Nephron (organoid): ENCODE measurements at regions not wholly inside any gene's neighbourhood (a gene's known extent, or its start where the extent isn't known, plus 50 kb on each side); places are given as distances from the start of the nearest gene placed in this dataset.

ENCODE experiments used
- H3K27ac Mint-ChIP-seq, 3 experiments: 2 replicates each; pipeline ENCODE4 v1.8.0; 2020; ENCODE audit warnings: mixed read lengths in 3 of 3, mild to moderate bottlenecking in 2 of 3, moderate library complexity in 1 of 3
- H3K27me3 Mint-ChIP-seq: 2 replicates; pipeline ENCODE4 v1.8.0; 2021; ENCODE audit warnings: low read depth, mild to moderate bottlenecking, moderate library complexity, mixed read lengths
- H3K36me3 Mint-ChIP-seq: 2 replicates; pipeline ENCODE4 v1.8.0; 2020; ENCODE audit warnings: low read depth, mixed read lengths
- H3K4me1 Mint-ChIP-seq: 2 replicates; pipeline ENCODE4 v1.8.0; 2020; ENCODE audit warnings: mixed read lengths
- H3K4me3 Mint-ChIP-seq, 3 experiments: 2 replicates each; pipeline ENCODE4 v1.8.0; 2020; ENCODE audit warnings: mild to moderate bottlenecking in 3 of 3, mixed read lengths in 3 of 3, moderate library complexity in 2 of 3
- H3K9me3 Mint-ChIP-seq: 2 replicates; pipeline ENCODE4 v1.8.0; 2020; ENCODE audit warnings: mixed read lengths
- TF ChIP-seq, protein P1 (sequence below), 3 experiments: fragments of 200-600 bp; sonication (generic); IDR thresholded peaks; one replicate each; pipeline ENCODE4 v1.5.0; 2021; ENCODE audit warnings: antibody characterized with exemption in 3 of 3; ENCODE audit not compliant: unreplicated experiment in 3 of 3

DNA sequence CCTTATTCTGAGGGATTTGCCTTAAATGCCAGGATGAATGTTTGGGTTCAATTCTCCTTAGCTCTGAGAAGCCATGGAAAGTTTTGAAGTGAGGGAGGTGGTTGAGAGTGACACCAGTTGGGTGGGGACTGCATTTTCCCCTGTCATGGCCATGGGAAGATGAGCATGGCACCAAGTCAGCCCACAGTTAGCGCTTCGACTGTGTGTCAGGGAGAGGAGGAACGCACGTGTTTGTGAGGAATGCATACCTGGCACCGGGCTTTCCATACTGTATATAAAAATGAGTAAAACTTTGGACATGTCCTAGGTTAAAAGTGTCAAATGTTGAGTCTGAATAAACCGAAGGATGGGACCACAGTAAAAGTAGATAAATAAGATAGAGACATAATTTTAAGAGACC, 187.5 kb upstream of the KL start:
- H3K36me3 Mint-ChIP-seq = no peaks in the 10 kb centered on the region
- TF ChIP-seq, protein P1, sequence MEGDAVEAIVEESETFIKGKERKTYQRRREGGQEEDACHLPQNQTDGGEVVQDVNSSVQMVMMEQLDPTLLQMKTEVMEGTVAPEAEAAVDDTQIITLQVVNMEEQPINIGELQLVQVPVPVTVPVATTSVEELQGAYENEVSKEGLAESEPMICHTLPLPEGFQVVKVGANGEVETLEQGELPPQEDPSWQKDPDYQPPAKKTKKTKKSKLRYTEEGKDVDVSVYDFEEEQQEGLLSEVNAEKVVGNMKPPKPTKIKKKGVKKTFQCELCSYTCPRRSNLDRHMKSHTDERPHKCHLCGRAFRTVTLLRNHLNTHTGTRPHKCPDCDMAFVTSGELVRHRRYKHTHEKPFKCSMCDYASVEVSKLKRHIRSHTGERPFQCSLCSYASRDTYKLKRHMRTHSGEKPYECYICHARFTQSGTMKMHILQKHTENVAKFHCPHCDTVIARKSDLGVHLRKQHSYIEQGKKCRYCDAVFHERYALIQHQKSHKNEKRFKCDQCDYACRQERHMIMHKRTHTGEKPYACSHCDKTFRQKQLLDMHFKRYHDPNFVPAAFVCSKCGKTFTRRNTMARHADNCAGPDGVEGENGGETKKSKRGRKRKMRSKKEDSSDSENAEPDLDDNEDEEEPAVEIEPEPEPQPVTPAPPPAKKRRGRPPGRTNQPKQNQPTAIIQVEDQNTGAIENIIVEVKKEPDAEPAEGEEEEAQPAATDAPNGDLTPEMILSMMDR (IDR thresholded peaks at IDR 0.05; ENCODE audit: unreplicated experiment in 3 of 3) = no peak
- H3K27me3 Mint-ChIP-seq = no peaks in the 10 kb centered on the region
- no peak overlapping the region for H3K4me3 Mint-ChIP-seq
- H3K27ac Mint-ChIP-seq = peak overlapping the region in 2 of 3 experiments; percentile 68 to 78
- H3K9me3 Mint-ChIP-seq = peaks cover 6% of the 10 kb centered on the region
- H3K4me1 Mint-ChIP-seq = peaks cover 18% of the 10 kb centered on the region

GRCh38 chr13:32829269-32829668, 187.0 kb upstream of the KL start:
- no peaks in the 10 kb centered on the region for H3K27me3 Mint-ChIP-seq
- H3K4me1 Mint-ChIP-seq = peaks cover 18% of the 10 kb centered on the region
- H3K27ac Mint-ChIP-seq = peak overlapping the region; percentile 7 to 78 (median 68)
- TF ChIP-seq, protein P1 (IDR thresholded peaks at IDR 0.05; ENCODE audit: unreplicated experiment in 3 of 3) = no peak
- no peaks in the 10 kb centered on the region for H3K36me3 Mint-ChIP-seq
- H3K9me3 Mint-ChIP-seq = peaks cover 10% of the 10 kb centered on the region
- H3K4me3 Mint-ChIP-seq = no peak overlapping the region

DNA sequence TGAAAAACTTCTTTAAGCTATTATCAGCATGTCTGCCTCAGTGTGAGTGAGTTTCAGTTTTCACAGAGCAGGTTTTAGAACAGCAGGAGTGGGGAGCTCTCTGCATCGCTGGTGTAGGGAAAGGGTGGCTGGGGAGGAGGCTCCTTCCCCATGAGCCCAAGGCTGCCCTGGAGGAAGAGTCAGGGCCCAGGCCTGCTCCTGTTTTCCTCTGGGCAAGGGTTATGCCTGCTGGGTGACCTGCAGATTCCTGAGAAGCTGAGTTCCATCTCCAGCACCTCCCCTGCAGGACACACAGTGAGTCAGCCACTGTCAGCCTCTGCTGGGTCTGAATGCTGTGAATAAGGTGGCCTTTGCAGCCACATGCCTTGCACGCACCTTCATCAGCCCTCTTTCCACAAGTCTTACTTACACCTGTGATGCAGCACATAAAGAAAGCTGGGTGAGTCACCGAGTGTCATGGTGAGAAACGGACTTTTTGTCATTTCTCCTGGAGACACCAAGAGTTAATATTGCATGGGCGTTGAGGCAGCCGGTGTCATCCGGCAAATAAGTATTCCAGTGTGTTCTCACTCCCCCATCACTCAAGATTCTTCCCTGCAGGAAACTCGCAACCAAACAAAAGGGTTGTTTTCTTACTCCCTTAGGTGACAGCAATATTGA, 186.4 kb upstream of the KL start:
- H3K27ac Mint-ChIP-seq = peak overlapping the region; percentile 7 to 78 (median 68)
- peaks cover 10% of the 10 kb centered on the region for H3K9me3 Mint-ChIP-seq
- H3K4me1 Mint-ChIP-seq = peaks cover 18% of the 10 kb centered on the region
- H3K36me3 Mint-ChIP-seq = no peaks in the 10 kb centered on the region
- no peaks in the 10 kb centered on the region for H3K27me3 Mint-ChIP-seq
- H3K4me3 Mint-ChIP-seq = no peak overlapping the region
- TF ChIP-seq, protein P1 (IDR thresholded peaks at IDR 0.05; ENCODE audit: unreplicated experiment in 3 of 3) = no peak

DNA sequence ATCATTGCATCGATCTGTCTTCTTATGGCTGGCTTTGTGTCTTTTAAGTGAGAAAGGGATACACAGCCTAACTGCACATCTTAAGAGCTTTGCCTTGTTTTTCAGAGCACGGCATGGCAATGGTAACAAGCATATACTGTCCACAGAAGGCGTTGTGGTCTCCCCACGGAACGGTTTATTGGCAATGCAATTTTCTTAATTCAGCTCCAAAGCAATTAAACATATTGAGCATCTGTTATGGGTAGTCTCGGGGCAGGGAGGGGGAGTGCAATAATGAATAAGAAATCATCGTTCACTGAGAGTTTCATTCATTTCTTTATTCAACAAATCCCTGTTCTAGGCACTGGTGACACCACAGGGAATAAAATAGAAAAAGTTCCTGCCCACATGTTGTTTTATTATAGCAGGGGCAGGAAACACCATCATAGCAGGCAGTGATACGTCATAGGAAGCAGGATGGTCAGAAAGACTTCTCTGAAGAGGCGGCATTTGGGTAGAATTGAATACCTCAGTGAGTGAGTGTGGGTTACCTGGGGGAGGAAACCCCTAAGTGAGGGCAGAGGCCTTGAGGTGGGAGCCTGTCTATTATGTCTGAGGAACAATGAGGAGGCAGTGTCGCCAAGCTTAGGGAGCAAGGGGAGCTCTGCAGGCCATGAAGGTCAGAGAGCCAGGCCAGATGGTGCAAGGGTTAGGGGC, 185.7 kb upstream of the KL start:
- Mint-ChIP-seq H3K4me1 (peaks cover 18% of the 10 kb centered on the region), H3K9me3 (peaks cover 10% of the 10 kb centered on the region), H3K27ac (peak overlapping the region; percentile 7 to 78 (median 68)), H3K36me3 (no peaks in the 10 kb centered on the region), H3K4me3 (no peak overlapping the region), H3K27me3 (no peaks in the 10 kb centered on the region)
- TF ChIP-seq, protein P1 (IDR thresholded peaks at IDR 0.05; ENCODE audit: unreplicated experiment in 3 of 3) = no peak

DNA sequence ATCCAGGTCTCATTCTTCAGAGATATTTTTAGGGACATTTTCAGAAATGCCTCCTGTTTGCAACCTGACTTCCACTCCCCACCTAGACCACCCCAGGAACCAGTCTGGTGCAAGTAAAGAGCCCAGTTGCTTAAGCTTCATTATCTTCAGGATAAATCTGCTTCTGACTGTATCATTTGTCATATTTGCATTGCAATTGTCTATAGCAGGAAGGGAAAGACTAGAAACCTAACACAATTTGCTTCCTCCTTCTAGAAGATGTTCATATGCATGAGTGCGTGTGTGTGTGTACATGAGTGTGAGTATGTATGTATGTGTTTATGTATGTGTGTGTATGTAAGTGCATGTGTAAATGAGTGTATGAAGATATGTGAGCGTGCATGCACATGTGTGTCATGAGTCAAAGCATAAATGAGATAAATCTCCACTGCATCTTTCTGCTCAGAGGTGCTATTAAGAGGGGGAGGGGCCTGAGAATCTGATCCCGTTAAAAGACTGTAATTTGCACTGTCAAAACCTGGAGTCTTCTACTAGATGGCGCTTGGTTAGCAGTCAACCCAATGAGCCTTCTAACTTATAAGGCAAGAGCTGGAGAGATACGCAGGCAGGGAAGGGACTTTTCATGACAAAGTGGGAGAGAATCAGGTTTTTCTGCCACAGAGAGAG, 178.8 kb upstream of the KL start:
- H3K4me3 Mint-ChIP-seq = peak overlapping the region in 2 of 3 experiments; percentile 13 to 22
- TF ChIP-seq, protein P1 (IDR thresholded peaks at IDR 0.05; ENCODE audit: unreplicated experiment in 3 of 3) = no peak
- peak overlapping the region; percentile 89 to 97 (median 92) for H3K27ac Mint-ChIP-seq
- H3K36me3 Mint-ChIP-seq = peaks cover 6% of the 10 kb centered on the region
- peaks cover 17% of the 10 kb centered on the region for H3K9me3 Mint-ChIP-seq
- H3K4me1 Mint-ChIP-seq = peaks cover 40% of the 10 kb centered on the region
- H3K27me3 Mint-ChIP-seq = no peaks in the 10 kb centered on the region
